ENCODE measurements at regions not wholly inside any gene's neighbourhood (a gene's known extent, or its start where the extent isn't known, plus 50 kb on each side); places are given as distances from the start of the nearest gene placed in this dataset.

DNA sequence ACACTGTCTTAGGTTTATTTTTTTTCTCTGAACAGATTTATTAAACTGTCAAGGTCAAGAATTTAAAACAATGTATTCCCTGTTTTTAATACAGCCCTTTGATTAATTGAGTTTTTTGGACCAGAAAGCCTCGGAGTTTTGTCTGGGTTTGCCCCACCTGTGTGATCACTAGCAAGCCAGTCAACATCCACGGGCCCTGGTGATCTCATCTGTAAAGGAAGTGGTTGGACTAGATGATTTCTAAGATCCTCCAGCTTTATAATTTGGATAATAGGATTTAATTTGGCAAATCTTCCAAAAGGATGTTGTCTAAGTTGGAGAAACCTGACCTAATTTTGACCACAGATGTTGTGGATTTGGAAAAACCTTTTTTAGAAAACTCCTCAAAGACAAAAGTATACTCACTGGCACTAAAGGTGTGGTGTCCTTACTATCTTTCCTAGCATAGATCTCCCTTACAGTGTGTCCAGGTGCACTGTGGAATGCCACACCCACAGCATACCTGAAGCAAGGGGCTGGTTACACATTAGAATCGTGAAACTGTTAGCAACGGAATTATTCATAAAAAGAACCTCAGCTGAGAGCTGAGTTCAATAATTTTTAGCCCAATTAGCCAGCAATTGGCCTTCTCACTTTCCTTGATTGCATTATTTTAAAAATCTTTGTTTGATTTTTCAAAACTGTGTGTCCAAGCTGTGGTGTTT, 195.6 kb upstream of the ELL2 start:
- H3K27me3 Mint-ChIP-seq (ENCODE audit: low read depth): no peaks in the 10 kb centered on the region
- H3K4me1 Mint-ChIP-seq: peaks cover 42% of the 10 kb centered on the region
- TF ChIP-seq FOXP4 (CRISPR knock-in tag; IDR thresholded peaks at IDR 0.05) (no peak), PRRX2 (CRISPR knock-in tag; IDR thresholded peaks at IDR 0.05) (no peak), MAX (CRISPR knock-in tag; IDR thresholded peaks at IDR 0.05) (no peak), RORB (CRISPR knock-in tag; IDR thresholded peaks at IDR 0.05) (no peak), NR2C2 (CRISPR knock-in tag; IDR thresholded peaks at IDR 0.05) (no peak), SOX15 (CRISPR knock-in tag; IDR thresholded peaks at IDR 0.05) (no peak), TEAD4 (CRISPR knock-in tag; IDR thresholded peaks at IDR 0.05) (no peak)
- TF ChIP-seq, protein P1, sequence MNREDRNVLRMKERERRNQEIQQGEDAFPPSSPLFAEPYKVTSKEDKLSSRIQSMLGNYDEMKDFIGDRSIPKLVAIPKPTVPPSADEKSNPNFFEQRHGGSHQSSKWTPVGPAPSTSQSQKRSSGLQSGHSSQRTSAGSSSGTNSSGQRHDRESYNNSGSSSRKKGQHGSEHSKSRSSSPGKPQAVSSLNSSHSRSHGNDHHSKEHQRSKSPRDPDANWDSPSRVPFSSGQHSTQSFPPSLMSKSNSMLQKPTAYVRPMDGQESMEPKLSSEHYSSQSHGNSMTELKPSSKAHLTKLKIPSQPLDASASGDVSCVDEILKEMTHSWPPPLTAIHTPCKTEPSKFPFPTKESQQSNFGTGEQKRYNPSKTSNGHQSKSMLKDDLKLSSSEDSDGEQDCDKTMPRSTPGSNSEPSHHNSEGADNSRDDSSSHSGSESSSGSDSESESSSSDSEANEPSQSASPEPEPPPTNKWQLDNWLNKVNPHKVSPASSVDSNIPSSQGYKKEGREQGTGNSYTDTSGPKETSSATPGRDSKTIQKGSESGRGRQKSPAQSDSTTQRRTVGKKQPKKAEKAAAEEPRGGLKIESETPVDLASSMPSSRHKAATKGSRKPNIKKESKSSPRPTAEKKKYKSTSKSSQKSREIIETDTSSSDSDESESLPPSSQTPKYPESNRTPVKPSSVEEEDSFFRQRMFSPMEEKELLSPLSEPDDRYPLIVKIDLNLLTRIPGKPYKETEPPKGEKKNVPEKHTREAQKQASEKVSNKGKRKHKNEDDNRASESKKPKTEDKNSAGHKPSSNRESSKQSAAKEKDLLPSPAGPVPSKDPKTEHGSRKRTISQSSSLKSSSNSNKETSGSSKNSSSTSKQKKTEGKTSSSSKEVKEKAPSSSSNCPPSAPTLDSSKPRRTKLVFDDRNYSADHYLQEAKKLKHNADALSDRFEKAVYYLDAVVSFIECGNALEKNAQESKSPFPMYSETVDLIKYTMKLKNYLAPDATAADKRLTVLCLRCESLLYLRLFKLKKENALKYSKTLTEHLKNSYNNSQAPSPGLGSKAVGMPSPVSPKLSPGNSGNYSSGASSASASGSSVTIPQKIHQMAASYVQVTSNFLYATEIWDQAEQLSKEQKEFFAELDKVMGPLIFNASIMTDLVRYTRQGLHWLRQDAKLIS (CRISPR knock-in tag; IDR thresholded peaks at IDR 0.05; ENCODE audit: borderline replicate concordance): no peak
- TF ChIP-seq, protein P2, sequence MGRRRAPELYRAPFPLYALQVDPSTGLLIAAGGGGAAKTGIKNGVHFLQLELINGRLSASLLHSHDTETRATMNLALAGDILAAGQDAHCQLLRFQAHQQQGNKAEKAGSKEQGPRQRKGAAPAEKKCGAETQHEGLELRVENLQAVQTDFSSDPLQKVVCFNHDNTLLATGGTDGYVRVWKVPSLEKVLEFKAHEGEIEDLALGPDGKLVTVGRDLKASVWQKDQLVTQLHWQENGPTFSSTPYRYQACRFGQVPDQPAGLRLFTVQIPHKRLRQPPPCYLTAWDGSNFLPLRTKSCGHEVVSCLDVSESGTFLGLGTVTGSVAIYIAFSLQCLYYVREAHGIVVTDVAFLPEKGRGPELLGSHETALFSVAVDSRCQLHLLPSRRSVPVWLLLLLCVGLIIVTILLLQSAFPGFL (CRISPR knock-in tag; IDR thresholded peaks at IDR 0.05; ENCODE audit: borderline replicate concordance): no peak
- CTCF ChIA-PET: no interaction called here
- POLR2A ChIA-PET: no interaction called here
- H3K27ac Mint-ChIP-seq: no peak overlapping the region; the same call in 1 of the 2 replicates
- H3K9me3 Mint-ChIP-seq: no peaks in the 10 kb centered on the region
- DNase-seq (ENCODE audit: low spot score): no peak
- H3K4me3 Mint-ChIP-seq: no peak overlapping the region
- no peak for ATAC-seq
- no peaks in the 10 kb centered on the region for H3K36me3 Mint-ChIP-seq

DNA sequence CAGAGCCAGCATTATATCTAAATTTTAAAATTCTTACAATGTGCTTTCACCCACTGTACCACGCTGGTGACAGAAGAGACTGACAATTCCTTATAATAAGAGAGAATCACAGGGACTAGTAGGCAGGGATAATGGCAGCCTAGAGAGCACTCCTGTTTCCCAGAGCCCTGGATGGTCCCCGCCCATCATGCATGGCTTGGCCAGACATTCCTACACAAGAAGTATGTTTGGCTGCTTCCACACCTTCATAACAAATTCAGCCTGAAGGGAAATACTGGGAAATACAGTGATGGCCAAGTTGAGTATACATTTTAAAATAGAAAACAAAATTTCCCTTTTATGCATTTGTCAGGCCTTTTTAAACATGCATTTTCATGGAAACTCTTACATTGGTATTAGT, 193.5 kb upstream of the ELL2 start:
- H3K9me3 Mint-ChIP-seq: no peaks in the 10 kb centered on the region
- DNase-seq (ENCODE audit: low spot score) (no peak), ATAC-seq (no peak)
- ChIA-PET CTCF (no interaction called here), POLR2A (no interaction called here)
- no peak overlapping the region for H3K4me3 Mint-ChIP-seq
- no peaks in the 10 kb centered on the region for H3K27me3 Mint-ChIP-seq (ENCODE audit: low read depth)
- no peak overlapping the region for H3K27ac Mint-ChIP-seq
- H3K4me1 Mint-ChIP-seq: peaks cover 49% of the 10 kb centered on the region
- H3K36me3 Mint-ChIP-seq: no peaks in the 10 kb centered on the region
- no peak for TF ChIP-seq ZNF263 (CRISPR knock-in tag; IDR thresholded peaks at IDR 0.05; ENCODE audit: low read depth)
- TF ChIP-seq ELF4 (CRISPR knock-in tag; IDR thresholded peaks at IDR 0.05; ENCODE audit: low read depth): no peak
- TF ChIP-seq CREM (CRISPR knock-in tag; IDR thresholded peaks at IDR 0.05): no peak
- no peak for TF ChIP-seq ZNF219 (CRISPR knock-in tag; IDR thresholded peaks at IDR 0.05; ENCODE audit: borderline replicate concordance)
- no peak for TF ChIP-seq SOX15 (CRISPR knock-in tag; IDR thresholded peaks at IDR 0.05)
- no peak for TF ChIP-seq JAZF1 (CRISPR knock-in tag; IDR thresholded peaks at IDR 0.05)
- TF ChIP-seq, protein P3, sequence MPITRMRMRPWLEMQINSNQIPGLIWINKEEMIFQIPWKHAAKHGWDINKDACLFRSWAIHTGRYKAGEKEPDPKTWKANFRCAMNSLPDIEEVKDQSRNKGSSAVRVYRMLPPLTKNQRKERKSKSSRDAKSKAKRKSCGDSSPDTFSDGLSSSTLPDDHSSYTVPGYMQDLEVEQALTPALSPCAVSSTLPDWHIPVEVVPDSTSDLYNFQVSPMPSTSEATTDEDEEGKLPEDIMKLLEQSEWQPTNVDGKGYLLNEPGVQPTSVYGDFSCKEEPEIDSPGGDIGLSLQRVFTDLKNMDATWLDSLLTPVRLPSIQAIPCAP (CRISPR knock-in tag; IDR thresholded peaks at IDR 0.05): no peak
- TF ChIP-seq MAX (CRISPR knock-in tag; IDR thresholded peaks at IDR 0.05): no peak
- no peak for TF ChIP-seq SMAD4 (CRISPR knock-in tag; IDR thresholded peaks at IDR 0.05)
- TF ChIP-seq, protein P4, sequence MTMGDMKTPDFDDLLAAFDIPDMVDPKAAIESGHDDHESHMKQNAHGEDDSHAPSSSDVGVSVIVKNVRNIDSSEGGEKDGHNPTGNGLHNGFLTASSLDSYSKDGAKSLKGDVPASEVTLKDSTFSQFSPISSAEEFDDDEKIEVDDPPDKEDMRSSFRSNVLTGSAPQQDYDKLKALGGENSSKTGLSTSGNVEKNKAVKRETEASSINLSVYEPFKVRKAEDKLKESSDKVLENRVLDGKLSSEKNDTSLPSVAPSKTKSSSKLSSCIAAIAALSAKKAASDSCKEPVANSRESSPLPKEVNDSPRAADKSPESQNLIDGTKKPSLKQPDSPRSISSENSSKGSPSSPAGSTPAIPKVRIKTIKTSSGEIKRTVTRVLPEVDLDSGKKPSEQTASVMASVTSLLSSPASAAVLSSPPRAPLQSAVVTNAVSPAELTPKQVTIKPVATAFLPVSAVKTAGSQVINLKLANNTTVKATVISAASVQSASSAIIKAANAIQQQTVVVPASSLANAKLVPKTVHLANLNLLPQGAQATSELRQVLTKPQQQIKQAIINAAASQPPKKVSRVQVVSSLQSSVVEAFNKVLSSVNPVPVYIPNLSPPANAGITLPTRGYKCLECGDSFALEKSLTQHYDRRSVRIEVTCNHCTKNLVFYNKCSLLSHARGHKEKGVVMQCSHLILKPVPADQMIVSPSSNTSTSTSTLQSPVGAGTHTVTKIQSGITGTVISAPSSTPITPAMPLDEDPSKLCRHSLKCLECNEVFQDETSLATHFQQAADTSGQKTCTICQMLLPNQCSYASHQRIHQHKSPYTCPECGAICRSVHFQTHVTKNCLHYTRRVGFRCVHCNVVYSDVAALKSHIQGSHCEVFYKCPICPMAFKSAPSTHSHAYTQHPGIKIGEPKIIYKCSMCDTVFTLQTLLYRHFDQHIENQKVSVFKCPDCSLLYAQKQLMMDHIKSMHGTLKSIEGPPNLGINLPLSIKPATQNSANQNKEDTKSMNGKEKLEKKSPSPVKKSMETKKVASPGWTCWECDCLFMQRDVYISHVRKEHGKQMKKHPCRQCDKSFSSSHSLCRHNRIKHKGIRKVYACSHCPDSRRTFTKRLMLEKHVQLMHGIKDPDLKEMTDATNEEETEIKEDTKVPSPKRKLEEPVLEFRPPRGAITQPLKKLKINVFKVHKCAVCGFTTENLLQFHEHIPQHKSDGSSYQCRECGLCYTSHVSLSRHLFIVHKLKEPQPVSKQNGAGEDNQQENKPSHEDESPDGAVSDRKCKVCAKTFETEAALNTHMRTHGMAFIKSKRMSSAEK (CRISPR knock-in tag; IDR thresholded peaks at IDR 0.05; ENCODE audit: borderline replicate concordance): no peak
- TF ChIP-seq FOXK1 (CRISPR knock-in tag; IDR thresholded peaks at IDR 0.05): no peak
- no peak for TF ChIP-seq SMAD3 (CRISPR knock-in tag; IDR thresholded peaks at IDR 0.05; ENCODE audit: borderline replicate concordance)
